SK-N-SH (cell line): ENCODE measurements at regions not wholly inside any gene's neighbourhood (a gene's known extent, or its start where the extent isn't known, plus 50 kb on each side); places are given as distances from the start of the nearest gene placed in this dataset.

Experiments
- CTCF ChIP-seq: fragments of 200-600 bp; sonication (generic); IDR thresholded peaks from 2 replicates; pipeline ENCODE4 v1.6.1; 2017; ENCODE audit warnings: antibody characterized with exemption, mild to moderate bottlenecking, moderate library complexity
- EP300 ChIP-seq, 2 experiments: IDR thresholded peaks; 2 replicates each; pipeline versions ENCODE4 v1.4.0 to v1.6.1; 2012; ENCODE audit warnings: borderline replicate concordance in 1 of 2, low read depth in 1 of 2, low read length in 1 of 2
- GATA2 ChIP-seq: sonication (generic); formaldehyde crosslinking; IDR thresholded peaks from 2 replicates; pipeline ENCODE4 v1.5.0; 2020; ENCODE audit warnings: mild to moderate bottlenecking, missing genetic modification reagents
- IRF3 ChIP-seq: fragments of 150-350 bp; IDR thresholded peaks from 2 replicates; pipeline ENCODE4 v1.6.1; 2016; ENCODE audit warnings: mild to moderate bottlenecking, low read depth, low read length
- MAX ChIP-seq: IDR thresholded peaks from 2 replicates; pipeline ENCODE4 v1.4.0; 2012; ENCODE audit warnings: low read depth
- MXI1 ChIP-seq: IDR thresholded peaks from 2 replicates; pipeline ENCODE4 v1.6.1; 2012; ENCODE audit warnings: mild to moderate bottlenecking, low read depth, low read length, improper control_type of control experiment
- POLR2AphosphoS5 ChIP-seq: IDR thresholded peaks from 2 replicates; pipeline ENCODE4 v1.6.1; 2012; ENCODE audit warnings: low read depth, low read length
- RAD21 ChIP-seq: IDR thresholded peaks from 2 replicates; pipeline ENCODE4 v1.6.1; 2012; ENCODE audit warnings: mild to moderate bottlenecking, low read length
- RCOR1 ChIP-seq: fragments of 150-350 bp; IDR thresholded peaks from 2 replicates; pipeline ENCODE4 v1.6.1; 2017; ENCODE audit warnings: antibody characterized with exemption, low read length

GRCh38 chr18:66729442-66730239 lies 125.8 kb upstream of the CDH19 start:
- TF ChIP-seq CTCF = no peak
- TF ChIP-seq EP300 (IDR thresholded peaks at IDR 0.05; ENCODE audit: borderline replicate concordance in 1 of 2, low read depth in 1 of 2, low read length in 1 of 2) = no peak
- TF ChIP-seq MAX = no peak
- TF ChIP-seq MXI1 = no peak
- no peak for TF ChIP-seq POLR2AphosphoS5
- no peak for TF ChIP-seq GATA2
- no peak for TF ChIP-seq RCOR1
- TF ChIP-seq IRF3 = no peak
- TF ChIP-seq RAD21 = no peak
